HG03159 (cell line): ENCODE measurements at regions not wholly inside any gene's neighbourhood (a gene's known extent, or its start where the extent isn't known, plus 50 kb on each side); places are given as distances from the start of the nearest gene placed in this dataset.

Experiments
- ATAC-seq: cut with Tn5 transposase; IDR thresholded peaks from one replicate; pipeline ENCODE4 v1.9.1; 2021; ENCODE audit warnings: mild to moderate bottlenecking, moderate library complexity; ENCODE audit not compliant: unreplicated experiment

DNA sequence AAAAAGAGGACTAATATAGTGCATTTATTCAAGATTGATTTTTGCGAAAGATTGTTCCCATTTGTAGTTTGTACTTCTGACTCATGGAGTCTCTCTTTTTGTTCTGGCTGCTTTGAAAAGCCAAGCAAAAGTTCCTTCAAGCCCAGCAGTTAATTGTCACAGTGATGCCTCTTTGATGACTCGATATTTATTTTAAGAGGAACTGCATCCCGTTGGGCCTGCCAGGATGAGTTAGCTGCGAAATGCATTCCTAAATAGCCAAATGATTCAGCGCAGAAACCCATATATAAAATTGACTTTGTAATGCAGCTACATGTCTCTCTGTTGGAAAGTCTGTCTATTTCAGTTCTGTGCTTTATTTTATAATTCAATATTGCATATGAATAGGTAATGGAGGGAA lies 295.1 kb downstream of the GBA3 start:
- ATAC-seq = no peak

DNA sequence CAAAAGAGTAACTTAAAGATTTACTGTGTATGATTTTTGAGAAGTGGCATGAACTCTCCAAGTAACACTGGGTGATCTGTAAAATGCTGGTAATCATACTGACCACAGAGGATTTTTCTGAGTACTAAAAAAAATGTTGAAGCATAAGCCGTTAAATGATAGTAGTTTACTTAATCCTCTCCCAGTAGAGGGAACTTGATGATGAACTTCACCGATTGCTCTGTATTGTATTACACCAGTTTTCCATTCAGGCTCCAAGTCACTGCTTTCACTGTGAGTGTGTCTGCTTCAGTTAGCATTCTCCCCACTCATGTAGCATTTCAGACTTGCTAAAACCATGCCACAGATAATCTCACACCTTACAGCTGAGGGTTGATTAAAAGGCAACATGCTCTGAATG lies 294.1 kb downstream of the GBA3 start:
- no peak for ATAC-seq

- ATAC-seq = no peak
Observed at GRCh38 chr4:22986262-22986661, 293.5 kb downstream of the GBA3 start.

- no peak for ATAC-seq
Observed at GRCh38 chr4:22984390-22984789, 291.7 kb downstream of the GBA3 start.

- ATAC-seq = no peak
Observed at GRCh38 chr4:22978656-22979055, 285.9 kb downstream of the GBA3 start.

GRCh38 chr4:22970665-22971064 lies 277.9 kb downstream of the GBA3 start:
- ATAC-seq = no peak

DNA sequence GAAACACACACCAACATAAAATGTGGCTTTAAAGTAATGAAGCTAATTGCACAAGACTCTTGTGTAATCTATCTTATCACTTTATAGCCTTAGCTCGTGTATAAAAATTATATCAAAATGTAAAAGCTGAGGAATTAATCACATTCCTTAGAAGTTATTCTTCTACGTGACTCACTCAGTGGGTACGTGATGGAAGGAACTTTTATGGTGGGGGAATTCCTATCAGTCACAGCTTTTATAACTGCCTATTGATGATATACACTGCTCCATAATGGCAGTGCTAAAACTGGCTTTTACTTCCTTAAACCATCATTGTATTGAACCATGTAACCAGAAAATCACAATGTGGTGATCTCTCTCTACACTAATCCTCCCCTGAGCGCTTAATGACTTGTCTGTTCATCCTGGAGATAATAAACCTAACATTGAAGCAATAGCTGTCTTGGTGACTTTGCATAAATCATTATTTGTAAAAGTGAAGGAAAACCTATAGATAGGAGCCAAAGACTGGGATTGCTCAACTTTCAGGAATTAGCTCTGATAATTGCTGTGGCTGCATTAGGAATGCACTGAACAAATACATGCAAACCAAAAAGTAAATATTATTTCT lies 276.7 kb downstream of the GBA3 start:
- no peak for ATAC-seq

DNA sequence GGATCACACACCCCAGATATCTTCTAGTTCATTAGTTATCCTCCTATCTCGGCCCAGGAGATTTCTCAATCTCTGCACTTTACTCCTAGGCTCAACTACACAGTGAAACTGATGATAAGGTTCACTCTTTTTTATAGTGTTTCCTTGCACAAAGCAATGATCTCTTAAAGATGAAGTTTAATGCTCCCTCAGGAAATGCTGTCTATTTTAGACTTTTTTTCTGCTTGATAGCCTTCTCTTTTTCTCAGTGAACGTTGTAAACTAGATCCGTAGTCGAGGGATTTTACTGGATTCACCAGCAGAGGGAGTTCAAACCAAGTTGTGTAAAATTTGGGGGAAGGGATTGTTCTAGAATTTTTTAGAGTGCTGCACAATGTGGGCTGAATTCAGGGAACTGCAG lies 269.6 kb downstream of the GBA3 start:
- no peak for ATAC-seq

GRCh38 chr4:22959483-22959882 lies 266.7 kb downstream of the GBA3 start:
- no peak for ATAC-seq

DNA sequence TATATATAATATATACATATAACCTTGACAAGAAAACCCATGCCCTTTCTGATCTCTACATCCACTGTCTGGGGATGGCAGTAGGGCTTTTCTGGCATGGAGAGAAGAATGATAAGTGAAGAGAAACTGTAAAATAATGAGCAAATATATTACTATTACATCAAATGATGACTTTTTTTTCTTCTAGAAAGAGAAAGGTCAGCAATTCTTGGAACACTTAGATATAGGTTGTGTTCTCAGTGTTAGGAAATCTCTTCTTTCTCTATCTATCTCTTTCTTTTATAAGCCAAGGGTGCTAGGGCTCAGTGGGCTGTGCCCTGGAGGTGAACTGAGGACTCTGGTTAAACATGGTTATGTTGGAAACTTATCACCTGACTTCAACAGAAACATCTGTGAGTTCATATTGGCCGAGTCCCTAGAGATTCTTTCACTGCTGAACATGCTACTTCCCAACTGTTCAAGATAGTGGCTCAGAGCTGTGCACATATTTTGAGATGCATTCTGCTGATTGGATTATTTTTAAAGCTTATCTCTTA lies 265.1 kb downstream of the GBA3 start:
- ATAC-seq = no peak

DNA sequence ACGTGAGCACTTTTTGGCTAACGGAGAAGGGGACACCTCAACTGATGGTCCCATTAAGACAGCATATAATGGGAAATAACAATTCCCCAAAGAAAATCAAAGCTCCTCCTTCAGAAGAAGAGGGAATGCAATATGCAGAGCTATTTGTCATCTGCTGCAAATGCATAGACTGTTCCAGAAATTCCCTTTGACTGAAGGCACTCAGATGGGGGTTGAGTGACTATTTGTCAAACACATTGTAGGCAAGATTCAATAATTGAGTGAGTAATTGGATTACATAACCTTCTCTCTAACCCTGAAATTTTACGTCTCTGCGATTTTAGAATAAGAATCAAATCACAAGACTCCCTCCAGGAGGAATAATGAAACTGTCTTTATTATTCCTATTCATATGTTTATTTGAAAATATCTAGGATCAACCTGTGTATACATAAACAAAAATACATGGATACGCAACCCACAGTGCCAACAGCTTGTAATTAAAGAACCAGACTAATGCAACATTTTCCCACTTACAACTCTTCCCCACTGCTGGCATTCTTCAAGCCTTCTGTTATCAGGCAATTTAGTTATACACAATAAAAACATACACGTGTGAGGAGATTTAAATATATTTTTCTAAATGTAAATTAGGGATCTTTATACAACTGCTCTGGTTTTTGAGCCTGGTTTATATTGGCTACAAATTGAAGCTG lies 256.6 kb downstream of the GBA3 start:
- no peak for ATAC-seq

DNA sequence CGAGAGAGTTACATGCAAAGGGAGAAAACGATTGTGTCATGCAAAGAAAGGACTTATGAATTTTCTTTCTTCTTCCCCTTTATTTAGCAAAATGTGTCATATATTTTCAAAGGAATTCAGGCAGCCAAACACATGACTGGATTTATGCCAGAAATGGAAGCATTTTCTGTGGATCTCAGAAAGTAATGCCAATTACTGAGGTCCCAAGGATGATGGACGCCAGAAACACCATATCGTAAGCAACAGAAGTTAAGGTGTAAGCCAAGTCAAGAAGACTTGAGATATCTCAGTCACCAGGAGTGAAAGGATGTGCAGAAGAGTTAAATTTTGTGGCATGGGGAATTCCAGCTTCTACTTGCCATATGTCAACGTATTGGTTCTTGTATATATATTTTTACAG lies 255.1 kb downstream of the GBA3 start:
- ATAC-seq = no peak

DNA sequence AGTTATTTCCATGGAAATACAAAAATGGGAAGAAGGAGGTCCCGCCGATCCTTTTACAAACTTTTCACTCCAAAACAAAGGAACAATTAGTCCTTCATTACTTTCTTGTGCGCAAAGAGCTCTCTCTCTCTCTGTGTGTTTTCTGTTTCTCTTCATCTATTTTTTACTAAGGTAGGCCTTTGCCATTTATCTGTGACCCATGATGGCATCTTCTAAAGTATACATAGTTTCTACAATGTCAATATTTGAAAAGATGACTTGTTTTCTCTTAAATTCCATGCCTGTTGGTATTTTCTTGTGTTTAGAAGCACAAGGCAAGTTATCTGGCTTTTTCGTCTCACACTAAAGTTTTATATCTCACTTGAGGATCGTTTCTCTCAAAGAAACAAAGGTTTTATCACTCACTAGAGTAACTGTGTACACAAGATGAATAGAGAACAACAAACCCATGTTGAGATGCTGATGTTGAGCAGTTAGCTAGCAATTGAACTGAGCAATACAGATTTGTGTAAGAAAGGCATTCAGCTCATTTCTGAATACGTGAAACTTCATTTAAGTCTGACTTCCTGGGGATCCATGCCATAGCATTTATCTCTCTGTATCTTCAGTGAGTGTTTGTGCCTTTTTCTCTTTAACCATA lies 250.3 kb downstream of the GBA3 start:
- ATAC-seq = no peak

DNA sequence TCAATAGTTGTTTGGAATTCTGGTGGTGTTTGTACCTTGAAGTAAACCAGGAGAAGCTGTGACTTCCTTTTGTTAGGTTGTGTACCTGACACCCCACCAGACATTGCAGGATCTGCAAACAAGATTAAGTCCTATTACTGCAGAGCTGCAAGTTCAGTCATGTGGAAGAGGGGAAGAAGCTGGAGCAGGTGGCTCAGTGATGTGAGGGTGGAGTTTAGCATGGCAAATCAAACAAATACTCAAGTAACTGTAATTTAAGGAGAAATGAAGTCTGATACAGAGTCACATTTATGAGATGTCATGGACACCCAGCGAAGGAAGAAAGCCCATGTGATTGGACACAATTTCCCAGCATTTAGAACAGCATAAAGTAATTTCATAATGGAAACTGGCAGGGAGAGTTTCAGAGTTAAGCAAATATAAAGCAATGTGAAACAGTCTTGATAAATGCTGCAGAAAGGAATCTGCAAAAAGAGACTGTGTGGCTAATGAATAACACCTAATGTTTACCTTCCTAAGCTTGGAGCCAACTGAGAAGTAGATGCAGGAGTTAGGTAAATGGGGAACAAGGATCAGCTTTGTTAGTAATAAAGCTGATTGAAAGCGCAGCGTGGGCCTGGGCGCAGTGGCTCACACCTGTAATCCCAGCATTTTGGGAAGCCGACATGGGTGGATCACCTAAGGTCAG lies 249.1 kb downstream of the GBA3 start:
- no peak for ATAC-seq

DNA sequence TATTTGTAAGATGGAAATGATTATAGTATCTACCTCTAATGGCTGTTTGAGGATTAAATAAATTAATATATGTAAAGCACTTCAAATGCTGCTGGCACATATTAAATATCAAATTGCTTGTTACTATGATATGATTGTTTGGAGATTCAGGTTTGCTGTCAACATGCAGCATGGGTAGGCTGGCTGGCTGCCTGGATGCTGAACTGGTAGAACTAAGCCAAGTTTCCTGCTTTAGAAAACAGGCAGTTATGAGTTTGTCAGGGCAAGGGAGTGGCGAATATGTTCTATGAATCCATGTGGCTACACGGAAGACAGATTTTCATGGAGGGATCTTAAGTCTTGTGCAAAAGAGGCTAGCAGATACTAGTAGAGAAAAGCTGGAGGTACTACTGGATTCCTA lies 239.6 kb downstream of the GBA3 start:
- ATAC-seq = no peak

GRCh38 chr4:22922426-22922825 lies 229.7 kb downstream of the GBA3 start:
- ATAC-seq = no peak

DNA sequence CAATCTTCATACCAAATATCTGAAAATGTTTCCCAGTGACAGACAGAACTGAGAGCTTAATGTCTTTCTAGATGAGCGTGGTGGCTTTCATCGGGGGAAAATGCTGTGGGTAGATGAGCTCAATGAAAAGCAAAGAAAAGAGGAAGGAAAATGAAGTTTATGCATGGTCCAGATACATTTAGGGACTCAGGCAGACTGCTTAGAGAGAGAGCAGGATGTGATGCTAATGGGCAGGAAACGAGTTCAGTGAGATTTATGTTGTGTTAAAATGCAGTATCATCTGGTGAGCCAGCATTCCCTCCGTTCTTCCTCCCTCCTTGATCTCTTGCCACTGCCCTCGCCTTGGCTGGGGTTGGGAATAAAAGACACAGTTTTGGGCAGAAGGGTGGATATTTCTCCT lies 229.2 kb downstream of the GBA3 start:
- no peak for ATAC-seq

GRCh38 chr4:22911285-22911684 lies 218.5 kb downstream of the GBA3 start:
- ATAC-seq = no peak

- ATAC-seq = no peak
Observed at GRCh38 chr4:22910200-22910599, 217.5 kb downstream of the GBA3 start.

- no peak for ATAC-seq
Observed at GRCh38 chr4:22906045-22906444, 213.3 kb downstream of the GBA3 start.

DNA sequence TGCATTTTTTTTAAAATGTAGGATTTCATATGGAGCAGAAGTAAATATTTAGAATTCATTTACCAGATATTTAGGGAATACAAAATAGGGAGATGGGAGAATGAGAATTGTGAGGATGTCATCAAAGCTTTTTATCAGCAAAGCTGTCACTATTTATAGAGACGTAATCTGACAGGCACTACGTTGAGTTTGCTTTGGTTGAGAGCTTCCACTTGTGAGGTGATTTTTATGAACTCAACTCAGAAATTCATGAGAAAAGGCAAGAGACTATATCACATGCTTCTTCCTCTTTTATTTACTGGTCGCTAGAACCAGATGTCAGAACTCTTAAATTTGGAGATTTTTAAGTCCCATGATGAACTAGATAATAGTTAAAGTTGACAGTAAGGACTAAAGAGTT lies 211.2 kb downstream of the GBA3 start:
- ATAC-seq = no peak

DNA sequence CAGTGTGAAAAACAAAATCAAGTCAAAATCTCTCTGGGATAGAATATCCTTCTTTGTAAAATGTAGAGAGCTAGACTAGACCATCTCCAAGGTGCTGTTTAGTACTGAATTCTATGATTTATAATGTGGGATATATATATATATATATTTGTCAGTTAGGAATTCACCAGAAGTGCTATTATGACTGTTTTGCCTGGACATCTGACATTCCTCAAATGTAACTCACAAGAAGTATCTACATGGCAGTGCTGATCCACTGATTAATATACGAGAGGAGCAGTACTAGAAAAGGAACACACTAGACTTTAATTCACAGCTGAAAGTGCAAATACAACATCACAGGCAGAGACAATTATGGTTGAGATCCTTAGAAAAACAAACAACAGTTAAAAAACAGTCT lies 208.9 kb downstream of the GBA3 start:
- ATAC-seq = no peak
